K562 (cell line): ENCODE measurements at regions not wholly inside any gene's neighbourhood (a gene's known extent, or its start where the extent isn't known, plus 50 kb on each side); places are given as distances from the start of the nearest gene placed in this dataset.

Experiments
- CBX3 ChIP-seq, 2 experiments: IDR thresholded peaks; 1 replicate in 1 of 2; 2 replicates in 1 of 2; pipeline ENCODE4 v1.6.1; 2012; ENCODE audit warnings: inconsistent platforms in 2 of 2, low read length in 2 of 2, borderline replicate concordance in 1 of 2, control low read depth in 1 of 2
- CTCF ChIP-seq, 3 experiments: IDR thresholded peaks in 2 of 3; conservative IDR thresholded peaks in 1 of 3; 2 replicates each; pipeline ENCODE4 v1.5.1; 2011 to 2012; ENCODE audit warnings: low read length in 3 of 3, mild to moderate bottlenecking in 3 of 3, control low read depth in 2 of 3, improper control_type of control experiment in 1 of 3, inconsistent platforms in 1 of 3, low read depth in 1 of 3, mixed read lengths in 1 of 3, moderate library complexity in 1 of 3; ENCODE audit not compliant: insufficient read depth in 2 of 3
- FOXK2 ChIP-seq, 2 experiments: fragments of 450-650 bp; IDR thresholded peaks in 1 of 2; conservative IDR thresholded peaks in 1 of 2; 2 replicates each; pipeline ENCODE4 v1.6.1; 2016; ENCODE audit warnings: low read depth in 2 of 2, mild to moderate bottlenecking in 1 of 2
- GTF2E2 ChIP-seq: fragments of 200-800 bp; sonication (Bioruptor generic); IDR thresholded peaks from 2 replicates; pipeline ENCODE4 v1.6.1; 2016; ENCODE audit warnings: missing genetic modification characterization, missing compliant biosample characterization
- MGA ChIP-seq: fragments of 450-650 bp; IDR thresholded peaks from 2 replicates; pipeline ENCODE4 v1.6.1; 2016; ENCODE audit warnings: mild to moderate bottlenecking, moderate library complexity
- ZC3H4 ChIP-seq: sonication (generic); formaldehyde crosslinking; IDR thresholded peaks from 2 replicates; pipeline ENCODE4 v1.9.0; 2021; ENCODE audit warnings: missing genetic modification reagents, borderline replicate concordance
- ZNF133 ChIP-seq: fragments of 250-450 bp; sonication (Bioruptor Pico); IDR thresholded peaks from 2 replicates; pipeline ENCODE4 v1.4.0; 2020; ENCODE audit warnings: mild to moderate bottlenecking
- TF ChIP-seq, protein P1 (sequence below): sonication (generic); formaldehyde crosslinking; IDR thresholded peaks from 2 replicates; pipeline ENCODE4 v1.8.1; 2022; ENCODE audit warnings: missing genetic modification reagents

- TF ChIP-seq, protein P1, sequence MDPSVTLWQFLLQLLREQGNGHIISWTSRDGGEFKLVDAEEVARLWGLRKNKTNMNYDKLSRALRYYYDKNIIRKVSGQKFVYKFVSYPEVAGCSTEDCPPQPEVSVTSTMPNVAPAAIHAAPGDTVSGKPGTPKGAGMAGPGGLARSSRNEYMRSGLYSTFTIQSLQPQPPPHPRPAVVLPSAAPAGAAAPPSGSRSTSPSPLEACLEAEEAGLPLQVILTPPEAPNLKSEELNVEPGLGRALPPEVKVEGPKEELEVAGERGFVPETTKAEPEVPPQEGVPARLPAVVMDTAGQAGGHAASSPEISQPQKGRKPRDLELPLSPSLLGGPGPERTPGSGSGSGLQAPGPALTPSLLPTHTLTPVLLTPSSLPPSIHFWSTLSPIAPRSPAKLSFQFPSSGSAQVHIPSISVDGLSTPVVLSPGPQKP, result no peak
- TF ChIP-seq MGA (no peak), ZC3H4 (CRISPR knock-in tag) (no peak), CBX3 (IDR thresholded peaks at IDR 0.05; ENCODE audit: borderline replicate concordance in 1 of 2, low read length in 2 of 2) (no peak), ZNF133 (CRISPR knock-in tag) (no peak), CTCF (IDR thresholded peaks at IDR 0.05 in 2 of 3, conservative IDR thresholded peaks at IDR 0.05 in 1 of 3; ENCODE audit: insufficient read depth in 2 of 3, low read depth in 1 of 3, low read length in 3 of 3) (no peak), GTF2E2 (tag) (no peak), FOXK2 (conservative IDR thresholded peaks at IDR 0.05 in 1 of 2, IDR thresholded peaks at IDR 0.05 in 1 of 2; ENCODE audit: low read depth in 2 of 2) (no peak)
Measured at GRCh38 chr7:14995774-14996173, 93.2 kb upstream of the DGKB start.
